Suppressor macrophage treated with lipopolysaccharide for 4 hours (primary cell): ENCODE measurements at regions not wholly inside any gene's neighbourhood (a gene's known extent, or its start where the extent isn't known, plus 50 kb on each side); places are given as distances from the start of the nearest gene placed in this dataset.
"Not testable (repeated sequence)": the region's sequence is repeated elsewhere in the genome, so short reads cannot be mapped to it uniquely, and the experiment has no call there.

ENCODE experiments used
- DNase-seq: peaks from one replicate; pipeline ENCODE4 v3.0.0-alpha.2; 2020

DNA sequence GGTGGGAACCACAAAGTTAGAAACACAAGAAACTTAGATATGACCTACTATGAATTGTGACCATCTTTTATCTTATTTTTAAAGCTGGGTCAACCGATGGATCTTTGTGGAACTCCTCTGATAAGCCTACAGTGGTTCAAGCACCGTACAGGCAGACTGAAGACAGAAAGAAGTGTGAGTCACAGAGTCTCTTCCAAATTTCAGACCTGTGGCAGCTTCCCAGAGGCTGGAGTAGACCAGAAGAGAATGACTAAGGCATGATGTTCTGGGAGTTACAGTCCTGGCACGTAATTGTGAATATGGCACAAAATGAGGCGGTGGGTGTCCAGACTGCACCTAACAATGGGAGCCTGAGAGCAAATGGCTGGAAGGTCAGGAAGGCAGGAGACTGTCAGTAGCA is 70.0 kb downstream of the LMO4 start:
- DNase-seq = no peak

DNA sequence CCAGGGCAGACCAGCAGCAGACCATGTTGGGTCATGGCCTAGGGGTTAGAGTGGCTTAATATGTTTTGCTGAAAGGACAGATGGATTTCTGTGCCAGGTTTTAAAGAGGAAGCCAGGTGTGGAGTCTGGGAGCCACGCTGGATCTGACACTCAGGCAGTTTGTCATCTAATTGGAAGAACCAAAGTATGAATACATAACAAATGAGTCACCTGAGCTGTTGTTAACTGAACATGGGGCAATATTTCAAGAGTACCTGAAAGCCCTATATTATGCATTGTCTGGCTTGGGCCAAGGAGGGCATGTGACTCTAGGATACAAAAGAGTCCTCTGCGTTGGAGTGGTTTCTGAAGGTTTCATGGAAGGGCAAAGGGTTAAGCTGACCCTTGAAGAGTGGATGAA is 70.6 kb downstream of the LMO4 start:
- DNase-seq = no peak

- no peak for DNase-seq
Observed at GRCh38 chr1:87399701-87400100, 71.0 kb downstream of the LMO4 start.

GRCh38 chr1:87400813-87401212 is 72.1 kb downstream of the LMO4 start:
- no peak for DNase-seq

DNA sequence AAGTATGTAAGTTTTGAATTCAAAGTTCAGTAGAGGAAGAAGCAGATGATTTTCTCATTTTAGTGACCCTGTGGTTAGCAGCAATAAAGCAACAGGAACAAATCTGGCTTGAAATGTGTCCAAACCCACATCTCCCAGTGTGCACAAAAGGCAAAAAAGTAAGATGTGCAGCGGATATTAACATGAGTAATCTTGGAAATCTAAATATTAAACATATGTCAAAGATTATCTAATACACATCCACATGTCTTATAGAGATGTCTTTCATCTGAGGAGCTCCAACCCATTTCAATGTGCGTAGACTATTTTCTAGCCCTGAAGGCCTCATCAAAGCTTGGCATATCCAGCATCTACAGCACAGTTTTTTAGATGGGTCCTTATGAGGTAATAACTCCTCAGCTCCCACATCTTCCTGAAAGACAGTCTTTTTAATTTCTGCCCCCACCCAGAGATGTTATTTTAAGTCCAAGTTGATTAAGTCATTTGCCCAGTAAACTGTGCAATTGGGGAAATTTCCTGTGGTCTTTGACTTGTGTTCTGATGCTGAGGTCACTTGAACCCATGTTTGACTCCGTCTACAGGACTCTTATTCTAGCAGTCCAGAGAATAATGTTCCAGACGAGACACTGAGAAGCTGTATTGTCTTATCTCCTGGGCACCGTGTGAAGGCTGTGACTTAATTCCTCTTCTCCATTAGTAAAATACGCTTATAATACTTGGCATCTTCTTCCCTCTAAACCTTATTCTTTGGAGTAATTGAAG is 73.7 kb downstream of the LMO4 start:
- DNase-seq = peak; percentile 62

GRCh38 chr1:87403061-87403820 is 74.6 kb downstream of the LMO4 start:
- DNase-seq = peak; percentile 57

DNA sequence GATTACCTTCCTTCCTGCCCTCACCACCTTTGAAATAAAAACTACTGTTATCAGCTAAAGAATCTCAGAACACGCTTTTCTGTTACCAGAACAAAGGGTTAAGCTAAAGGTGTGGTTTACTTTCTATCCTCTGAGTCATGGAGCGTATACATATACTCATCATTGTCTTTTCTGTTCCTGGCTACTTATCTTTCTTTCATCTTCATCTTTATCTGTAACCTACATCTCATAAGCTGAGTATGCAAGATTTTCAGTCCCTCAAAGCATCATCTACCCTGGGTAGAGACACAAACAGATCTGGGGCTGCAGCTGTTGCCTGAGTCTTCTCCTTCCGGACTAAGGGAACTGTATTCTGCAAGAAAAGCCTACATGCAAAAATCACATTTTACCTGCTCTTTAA is 75.6 kb downstream of the LMO4 start:
- DNase-seq = no peak

- no peak for DNase-seq
Observed at GRCh38 chr1:87408665-87409248, 80.1 kb downstream of the LMO4 start.

GRCh38 chr1:87410776-87411480 is 82.2 kb downstream of the LMO4 start:
- no peak for DNase-seq

- DNase-seq = not testable (repeated sequence)
Observed at GRCh38 chr1:87413846-87414245, 85.2 kb downstream of the LMO4 start.

GRCh38 chr1:87418048-87418447 is 89.4 kb downstream of the LMO4 start:
- DNase-seq = no peak

- no peak for DNase-seq
Observed at GRCh38 chr1:87421809-87422208, 93.1 kb downstream of the LMO4 start.

DNA sequence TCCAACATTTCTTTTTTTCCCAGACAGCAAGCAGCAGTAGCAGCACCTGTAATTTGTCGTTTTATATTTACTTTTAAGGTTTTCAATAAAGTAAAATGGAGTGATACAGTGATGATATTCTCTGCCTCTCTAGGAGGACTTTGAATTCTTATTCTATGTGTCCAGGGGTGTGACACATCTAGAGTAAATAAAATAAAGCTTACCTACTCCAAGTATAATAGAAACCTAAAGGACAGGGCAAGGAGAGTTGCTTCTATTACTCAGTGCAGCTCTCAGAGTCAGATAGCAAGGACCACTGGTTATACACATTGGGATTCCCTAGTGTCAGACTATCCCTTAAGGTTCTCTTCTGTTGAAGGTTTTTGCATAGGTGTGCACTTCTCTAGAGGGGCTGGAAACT is 95.9 kb downstream of the LMO4 start:
- DNase-seq = no peak

- DNase-seq = no peak
Observed at GRCh38 chr1:87426463-87427249, 98.0 kb downstream of the LMO4 start.

GRCh38 chr1:87428367-87428766 is 99.7 kb downstream of the LMO4 start:
- DNase-seq = no peak

DNA sequence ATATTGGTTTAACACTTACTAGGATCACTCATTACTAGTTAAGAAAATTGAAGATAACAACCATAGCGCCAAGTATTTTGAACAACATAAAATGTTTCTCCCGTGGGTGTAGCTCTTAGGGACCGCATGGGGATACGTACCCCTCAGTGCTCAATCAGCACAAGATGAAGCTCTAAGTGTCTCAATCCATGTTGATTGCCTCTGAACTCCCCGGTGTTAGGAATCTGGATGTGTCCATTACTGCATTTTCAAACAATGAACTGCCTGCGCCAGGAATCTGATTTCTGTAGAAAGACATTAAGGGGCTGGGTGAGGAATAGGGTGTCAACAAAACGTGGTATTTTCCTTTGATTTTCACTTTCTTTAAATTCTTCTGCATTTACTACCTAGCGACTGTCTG is 100.2 kb downstream of the LMO4 start:
- no peak for DNase-seq

DNA sequence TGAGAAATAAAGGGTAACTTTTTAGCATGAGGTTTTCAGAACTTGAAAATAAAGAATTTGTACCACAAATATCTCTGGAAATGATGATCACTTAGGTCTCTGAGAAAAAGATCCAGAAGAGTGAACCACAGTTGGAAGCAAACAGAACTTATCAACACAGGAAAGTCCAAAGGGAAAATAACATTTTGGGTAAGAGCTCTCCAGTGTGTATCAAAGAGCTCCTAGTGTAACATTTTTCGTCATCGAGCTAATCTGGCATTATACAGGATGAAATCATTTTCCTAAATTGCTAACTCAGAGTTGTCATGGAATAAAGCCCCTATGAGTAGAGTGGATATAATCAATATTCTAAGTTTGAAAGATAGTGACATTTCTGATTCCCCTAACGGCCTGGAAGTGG is 104.0 kb downstream of the LMO4 start:
- no peak for DNase-seq

GRCh38 chr1:87433101-87433500 is 104.4 kb downstream of the LMO4 start:
- not testable (repeated sequence) for DNase-seq

- DNase-seq = no peak
Observed at GRCh38 chr1:87435484-87435883, 106.8 kb downstream of the LMO4 start.

DNA sequence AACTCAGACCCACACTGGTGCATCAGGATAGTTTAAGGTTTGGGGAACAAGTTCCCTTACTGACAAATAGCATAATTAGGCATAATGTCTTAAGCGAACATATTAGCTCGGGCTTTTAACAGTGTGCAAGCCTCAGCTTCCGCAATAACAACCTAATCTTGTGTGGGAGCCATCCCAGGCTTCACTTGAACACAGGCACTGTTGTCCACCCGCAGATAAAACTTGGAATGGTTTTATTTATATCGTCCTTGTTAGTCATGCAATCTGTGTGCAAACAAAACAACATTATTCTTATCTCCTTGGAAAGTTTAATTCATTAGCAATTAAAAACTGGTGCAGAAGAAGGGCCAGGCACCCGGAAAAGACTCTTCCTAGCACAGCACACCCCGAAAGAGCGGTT is 107.4 kb downstream of the LMO4 start:
- not testable (repeated sequence) for DNase-seq

GRCh38 chr1:87436534-87436933 is 107.9 kb downstream of the LMO4 start:
- DNase-seq = no peak

DNA sequence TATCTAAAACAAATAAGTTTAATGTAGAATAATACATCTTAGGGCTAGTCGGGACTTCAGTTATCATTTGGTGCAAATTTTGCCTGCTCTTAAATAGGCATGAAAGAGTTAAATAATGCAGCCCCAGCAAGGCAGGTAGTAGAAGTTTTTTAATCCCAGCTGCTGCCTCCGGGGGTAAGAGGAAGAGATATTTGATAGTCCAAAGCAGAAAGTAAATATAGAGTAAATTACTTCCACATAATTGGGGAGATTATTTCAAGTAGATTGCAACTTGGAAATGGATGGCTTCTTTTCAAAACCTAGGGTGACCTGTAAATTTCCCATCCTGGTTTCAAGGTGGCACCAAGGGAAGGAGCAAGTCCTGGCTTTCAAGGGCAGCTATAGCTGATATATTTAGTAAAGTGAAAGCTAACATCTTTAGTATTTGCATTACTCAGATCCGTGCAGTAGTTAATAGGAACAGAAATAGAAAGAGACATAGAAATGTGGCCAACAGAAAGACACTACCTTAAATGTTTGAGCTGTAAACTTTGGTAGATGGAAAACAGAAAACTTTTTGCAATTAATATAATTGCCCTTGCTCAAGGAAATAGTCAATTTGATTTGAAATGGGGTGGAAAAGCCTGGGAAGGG is 109.1 kb downstream of the LMO4 start:
- DNase-seq = no peak
